GM19438 (cell line): ENCODE measurements at regions not wholly inside any gene's neighbourhood (a gene's known extent, or its start where the extent isn't known, plus 50 kb on each side); places are given as distances from the start of the nearest gene placed in this dataset.
A peak's percentile ranks its signal among the peaks of the same experiment; 100 is the strongest.
"Not testable (repeated sequence)": the region's sequence is repeated elsewhere in the genome, so short reads cannot be mapped to it uniquely, and the experiment has no call there.

ENCODE experiments used
- ATAC-seq: cut with Tn5 transposase; IDR thresholded peaks from one replicate; pipeline ENCODE4 v1.9.1; 2021; ENCODE audit warnings: low read depth; ENCODE audit not compliant: unreplicated experiment

DNA sequence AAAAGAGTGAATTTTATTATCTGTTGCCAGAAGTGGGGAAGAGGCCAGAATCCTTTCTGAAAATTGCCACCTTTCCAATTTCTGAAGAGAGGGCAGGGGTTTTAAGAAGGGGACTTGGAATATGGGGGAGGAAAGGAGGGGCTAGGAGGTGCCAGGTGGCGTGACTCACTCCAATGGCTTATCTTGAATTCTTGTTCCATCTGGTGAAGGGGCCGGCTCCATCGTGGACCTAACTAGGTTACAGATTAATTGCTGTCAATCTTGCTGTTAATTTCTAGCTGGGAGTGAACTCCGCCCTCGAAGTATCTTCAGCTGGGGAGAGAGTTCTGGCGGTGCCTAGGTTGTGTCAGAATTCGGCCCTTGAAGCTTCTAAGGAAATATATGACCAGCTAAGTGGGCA lies 138.7 kb downstream of the YTHDC2 start:
- no peak for ATAC-seq

DNA sequence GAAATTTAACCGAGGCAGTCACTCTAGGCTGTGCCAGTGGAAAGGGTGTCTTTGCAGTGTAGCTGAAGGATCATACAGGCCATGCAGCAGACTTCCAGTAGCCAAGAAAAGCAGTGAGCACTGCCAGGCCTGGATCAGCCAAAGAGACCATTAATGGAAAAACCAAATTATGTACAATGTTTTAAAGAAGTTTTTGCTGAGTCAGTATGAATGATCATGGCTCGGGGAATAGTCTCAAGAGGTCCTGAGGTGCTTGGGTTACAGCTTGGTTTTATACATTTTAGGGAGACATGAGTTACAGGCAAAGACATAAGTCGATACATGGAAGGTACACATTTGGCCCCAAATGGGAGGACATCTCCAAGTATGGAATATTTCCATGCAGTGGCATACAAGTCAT lies 141.3 kb downstream of the YTHDC2 start:
- ATAC-seq: no peak

DNA sequence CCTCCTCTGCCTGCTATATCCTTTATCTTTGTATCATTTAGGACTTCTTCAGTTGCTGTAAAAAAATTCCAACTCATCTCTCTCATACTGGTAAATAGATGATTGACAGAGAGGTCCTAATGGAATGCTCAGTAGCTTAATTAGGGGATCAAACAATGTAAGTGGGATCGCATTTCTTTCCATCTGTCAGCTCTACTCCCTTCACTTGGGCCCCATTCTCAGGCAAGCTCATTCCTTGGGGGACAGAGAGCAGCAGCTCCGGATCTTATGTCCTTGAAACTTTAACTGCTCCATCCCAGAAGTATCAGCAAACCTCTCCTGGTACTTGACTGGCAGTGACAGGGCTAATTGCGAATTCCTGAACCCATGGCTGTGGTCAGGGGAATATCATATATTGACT lies 146.7 kb downstream of the YTHDC2 start:
- no peak for ATAC-seq

DNA sequence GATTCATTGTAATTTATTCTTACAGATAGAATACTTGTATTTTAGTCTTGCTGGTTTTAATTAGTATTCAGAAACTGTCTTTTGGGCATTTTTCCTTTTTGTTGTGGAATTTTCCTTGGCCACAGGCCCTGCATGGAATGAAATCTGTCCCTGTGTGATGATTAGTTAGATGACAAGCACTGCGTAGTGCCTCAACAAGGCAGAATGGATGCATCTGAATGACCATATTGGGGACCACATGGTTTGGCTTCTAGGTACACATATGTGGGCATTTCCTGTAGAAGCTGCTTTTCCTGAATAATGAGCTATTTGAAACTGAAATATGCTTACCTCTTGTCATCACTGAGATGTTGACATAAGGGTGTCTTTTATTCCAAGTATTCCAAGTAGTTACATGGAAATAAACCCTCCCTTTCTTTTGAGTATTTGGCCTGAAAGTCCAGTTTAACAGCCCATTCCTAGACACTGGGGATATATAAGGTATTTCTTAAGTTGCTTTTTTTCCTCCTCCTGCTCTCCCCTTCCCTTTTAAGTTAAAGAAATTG lies 147.3 kb downstream of the YTHDC2 start:
- ATAC-seq: no peak

DNA sequence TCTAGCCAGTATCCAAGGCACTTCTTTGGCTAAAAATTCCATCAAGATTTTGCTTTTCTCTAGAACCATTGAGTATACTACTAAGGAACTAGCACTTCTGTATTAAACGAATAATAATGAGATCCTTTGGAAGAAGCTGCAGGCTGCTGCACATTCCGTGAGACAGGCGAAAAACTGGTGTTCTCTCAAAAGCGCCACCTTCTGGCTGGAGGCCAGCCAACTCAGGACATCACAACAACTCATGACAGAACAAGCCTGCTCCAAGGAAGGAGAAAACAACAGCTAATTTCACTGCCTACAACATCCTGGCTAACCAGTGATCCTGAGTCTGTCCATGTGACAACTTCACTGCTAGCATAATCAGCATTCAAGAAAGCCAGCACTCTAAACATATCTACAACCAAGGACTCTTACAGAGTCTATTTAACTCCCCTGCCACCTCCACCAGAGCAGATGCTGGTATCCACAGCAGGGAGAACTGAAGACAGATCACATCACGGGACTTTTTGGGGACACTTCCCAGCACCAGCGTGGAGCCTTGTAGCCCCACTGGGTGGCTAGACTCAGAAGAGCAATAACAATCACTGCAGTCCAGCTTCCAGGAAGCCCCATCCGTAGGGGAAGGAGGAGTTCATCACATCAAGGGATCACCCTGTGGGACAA lies 150.5 kb downstream of the YTHDC2 start:
- ATAC-seq: peak; percentile 64

DNA sequence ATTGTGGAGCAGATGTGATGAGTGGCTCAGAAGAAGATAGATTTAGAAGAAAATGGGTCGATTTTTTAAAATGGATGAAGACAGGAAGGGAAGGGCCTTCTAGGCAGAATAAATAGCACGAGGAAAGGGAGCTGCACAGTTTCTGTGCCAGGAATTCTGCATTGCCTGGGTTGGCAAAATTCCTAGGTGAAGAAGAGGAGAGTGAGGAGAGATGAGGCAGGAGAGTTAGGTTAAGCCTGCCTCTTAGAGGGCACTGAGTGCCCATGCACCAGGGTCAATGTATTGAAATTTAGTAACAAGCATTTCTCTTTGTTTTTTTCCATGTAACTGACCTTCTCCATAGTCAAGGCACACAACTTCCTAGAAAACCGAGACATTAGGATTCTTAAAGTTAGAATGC lies 159.5 kb downstream of the YTHDC2 start:
- ATAC-seq: no peak

DNA sequence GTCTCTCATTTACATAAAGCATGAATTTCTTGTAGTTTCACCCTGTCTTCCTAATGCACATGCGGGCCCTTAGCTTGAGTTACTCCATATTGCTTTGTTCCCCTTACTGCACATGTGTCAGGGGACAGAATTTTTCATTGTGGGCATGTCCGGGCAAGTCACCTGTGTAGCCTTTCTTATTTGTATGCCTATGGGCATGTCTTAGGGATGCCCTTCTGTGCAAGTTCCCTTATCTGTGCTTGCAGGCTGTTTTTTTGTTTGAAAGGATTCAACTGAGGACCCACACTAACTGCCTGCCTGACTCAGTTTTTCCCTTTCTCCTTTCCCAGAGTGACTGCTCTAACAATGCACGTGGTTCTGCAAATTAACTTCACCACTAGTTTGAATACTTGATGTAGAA lies 161.7 kb downstream of the YTHDC2 start:
- no peak for ATAC-seq

DNA sequence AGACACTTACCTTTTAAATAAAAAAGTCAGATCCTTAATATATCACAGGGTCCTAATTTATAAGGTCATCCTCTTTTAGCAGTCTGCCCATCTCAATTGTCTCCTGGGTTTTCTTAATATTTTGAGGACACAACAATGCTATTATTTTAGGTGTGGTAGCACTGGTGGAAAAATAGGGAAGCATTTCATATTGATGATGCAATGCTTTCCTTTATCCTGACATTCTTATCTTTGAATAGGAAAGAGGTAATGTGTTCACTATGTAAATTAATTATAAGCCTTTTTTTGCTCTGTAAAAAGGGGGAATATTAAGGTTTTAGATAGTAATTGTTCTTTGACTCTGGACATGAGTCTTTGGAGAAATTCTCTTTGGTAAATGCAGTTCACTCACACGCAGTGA lies 164.7 kb downstream of the YTHDC2 start:
- ATAC-seq: no peak

DNA sequence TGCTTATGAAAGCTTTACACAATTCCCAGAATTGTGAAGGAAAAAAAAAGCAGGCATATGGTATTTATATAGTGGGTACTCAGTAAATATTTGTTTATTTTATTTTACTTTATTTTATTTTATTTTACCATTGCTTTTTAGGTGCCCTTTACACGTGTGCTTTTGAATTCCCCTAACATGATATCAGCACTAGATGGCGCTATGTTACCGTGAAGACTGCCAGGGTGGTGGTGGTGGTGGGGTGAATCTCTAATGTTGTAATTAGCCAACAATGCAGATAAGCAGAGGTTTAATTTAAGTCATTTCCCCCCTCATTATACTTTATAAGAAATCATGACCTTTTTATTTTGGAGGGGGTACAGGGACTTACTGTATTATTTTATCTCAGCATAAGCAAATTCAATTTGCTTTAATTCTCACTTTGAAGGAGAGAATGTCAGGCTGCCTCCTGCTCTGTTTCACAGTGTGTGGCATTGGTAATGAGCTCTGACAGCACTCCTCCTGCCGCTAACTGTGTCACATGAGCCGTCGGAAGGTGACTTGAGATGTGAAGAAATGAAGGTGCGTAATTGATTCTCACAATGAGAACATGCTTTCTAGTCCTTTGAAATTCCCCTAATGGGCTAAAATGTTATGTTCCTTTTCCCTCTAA lies 165.6 kb downstream of the YTHDC2 start:
- no peak for ATAC-seq

DNA sequence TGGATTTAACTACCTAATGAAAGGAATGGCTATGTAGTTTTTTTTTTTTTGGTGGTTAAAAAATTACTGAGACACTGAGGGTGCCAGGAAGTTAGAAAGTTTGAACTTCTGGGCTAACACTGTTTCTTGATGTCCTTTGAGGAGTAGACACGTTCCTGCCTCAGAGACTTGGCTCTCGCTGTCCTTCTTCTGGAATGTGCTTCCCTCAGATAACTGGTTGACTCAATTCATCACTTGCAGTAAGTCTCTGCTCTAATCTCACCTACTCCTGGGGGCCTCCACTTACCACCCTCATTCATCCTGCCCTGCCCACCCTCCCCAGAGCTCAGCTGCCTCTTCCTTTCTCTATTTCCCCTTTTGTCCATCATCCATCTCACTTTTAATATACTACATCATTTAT lies 167.0 kb downstream of the YTHDC2 start:
- ATAC-seq: no peak

DNA sequence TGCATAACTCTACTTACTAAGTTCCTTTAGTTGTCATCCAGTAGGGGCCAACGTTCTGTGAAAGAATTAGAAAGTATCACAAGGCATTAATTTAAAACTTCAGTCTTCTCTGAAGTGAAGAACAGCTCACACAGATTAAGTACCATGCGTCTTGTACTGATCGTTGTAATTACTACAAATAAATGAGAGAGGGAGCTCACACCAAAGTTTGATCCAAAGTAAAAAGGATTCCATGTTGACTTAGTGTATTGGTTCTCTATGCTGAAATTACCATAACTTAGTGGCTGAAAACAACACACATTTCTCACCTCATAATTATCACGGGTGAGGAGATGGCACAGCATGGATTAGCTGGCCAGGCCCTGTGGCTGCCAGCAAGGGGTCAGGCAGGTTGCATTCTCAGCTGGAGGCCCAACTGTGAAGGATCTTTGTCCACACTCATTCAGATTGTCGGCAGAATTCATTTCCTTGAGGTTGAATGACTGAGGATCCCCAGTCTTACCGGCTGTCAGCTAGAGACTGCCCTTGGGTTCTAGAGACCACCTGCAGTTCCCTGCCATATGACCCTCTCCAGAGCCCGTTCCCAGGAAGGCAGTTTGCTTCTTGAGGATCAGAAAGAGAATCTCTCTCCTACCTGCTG lies 169.1 kb downstream of the YTHDC2 start:
- ATAC-seq: no peak

DNA sequence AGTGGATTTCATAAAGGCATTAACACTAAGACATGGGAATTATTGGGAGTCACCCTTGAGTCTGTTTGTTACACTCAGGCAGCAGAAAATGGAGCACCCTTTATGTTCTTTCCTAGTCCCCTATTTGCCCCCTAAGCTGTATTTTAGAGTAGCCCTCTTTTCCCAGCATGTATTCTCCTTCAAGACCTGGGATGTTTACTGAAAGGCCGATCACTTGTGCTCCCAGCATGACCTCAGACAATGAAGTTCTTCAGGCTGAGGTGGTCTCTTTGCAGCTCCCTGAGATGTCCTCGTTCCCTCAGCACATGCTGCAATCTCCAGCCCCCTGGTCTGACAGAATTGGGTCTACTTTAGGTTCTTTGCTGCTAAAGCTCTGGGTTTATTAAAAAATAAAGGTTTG lies 169.7 kb downstream of the YTHDC2 start:
- ATAC-seq: no peak

DNA sequence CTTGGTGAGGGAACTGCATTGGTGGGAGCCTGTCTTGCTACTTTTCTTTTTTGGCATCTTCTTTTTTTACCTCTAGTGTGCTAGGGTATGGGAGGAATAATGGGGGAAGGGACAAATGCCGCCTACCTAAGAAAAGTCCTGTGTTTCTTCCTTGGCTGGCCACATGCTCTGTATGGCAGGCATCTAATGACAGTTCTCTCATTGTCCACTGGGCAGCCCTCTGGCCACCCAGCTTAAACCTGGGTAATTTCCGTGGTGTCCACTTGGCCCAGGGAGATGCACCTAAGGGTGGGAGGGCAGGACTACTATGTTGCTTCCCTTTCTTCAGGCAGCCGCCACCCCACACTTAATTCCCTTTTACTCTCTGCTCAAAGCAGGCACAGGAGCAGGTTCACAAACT lies 173.1 kb downstream of the YTHDC2 start:
- no peak for ATAC-seq

DNA sequence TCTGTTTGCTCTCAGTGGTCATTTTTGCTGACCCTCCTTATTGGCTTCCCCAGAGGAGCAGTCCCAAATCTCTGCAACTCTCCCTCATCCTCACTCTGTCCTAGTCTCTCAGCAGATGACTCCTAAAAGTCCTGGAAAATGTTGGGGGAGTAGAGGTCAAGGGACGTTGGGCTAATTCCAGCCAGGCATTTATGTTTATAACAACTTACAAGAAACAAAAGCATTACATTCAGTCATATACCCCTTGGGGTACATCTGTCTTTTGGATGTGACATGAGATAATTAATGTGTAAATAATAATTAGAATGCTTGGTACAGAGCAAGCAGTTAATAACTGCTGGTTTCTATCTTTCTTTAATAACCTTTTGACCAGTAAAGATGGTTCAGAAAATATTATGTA lies 176.2 kb downstream of the YTHDC2 start:
- ATAC-seq: no peak

DNA sequence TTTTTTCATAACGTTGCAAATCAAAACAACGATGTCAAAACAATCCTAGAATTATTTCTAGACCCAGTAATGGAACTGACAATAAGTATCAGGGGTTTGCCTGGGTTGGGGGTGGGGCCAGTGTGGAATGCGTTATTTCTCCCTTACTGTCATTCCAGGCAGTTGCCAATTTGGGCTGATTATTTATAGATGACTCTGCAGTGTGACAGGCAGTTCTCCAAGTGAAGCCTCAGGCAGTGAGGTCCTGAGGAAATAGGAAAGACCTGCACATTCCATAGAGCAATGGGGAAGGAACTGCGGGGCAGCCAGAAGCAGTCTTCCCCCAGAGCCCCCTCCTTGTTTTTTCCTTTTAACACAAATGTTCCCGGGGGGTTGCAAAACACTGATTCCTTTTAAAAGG lies 179.0 kb downstream of the YTHDC2 start:
- ATAC-seq: no peak

DNA sequence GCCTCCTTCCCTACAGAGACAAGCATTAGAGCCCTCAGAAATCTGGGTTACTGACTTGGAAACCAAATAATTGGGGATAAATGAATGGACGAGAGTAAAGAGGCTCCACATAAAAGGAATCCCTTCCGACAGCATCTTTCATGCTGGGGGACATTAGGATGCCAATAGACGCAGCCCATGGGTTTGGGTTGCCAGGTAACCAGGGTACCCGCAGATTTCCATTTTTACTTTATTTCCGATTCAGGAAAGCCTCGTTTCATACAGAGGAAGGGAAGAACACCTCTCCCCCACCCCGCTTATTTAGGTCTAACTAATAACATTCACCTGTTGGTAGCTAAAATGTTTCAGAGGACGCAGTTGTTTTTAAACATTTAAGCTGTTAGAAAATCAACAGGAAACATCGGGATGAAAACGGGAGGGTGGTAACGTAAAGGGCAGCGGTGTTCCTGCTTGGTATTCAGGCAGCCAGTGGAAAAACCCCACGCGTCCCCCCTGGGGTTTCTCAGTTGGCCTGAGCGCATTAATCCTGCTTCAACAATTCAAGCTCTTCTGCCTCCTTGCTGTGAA lies 179.5 kb downstream of the YTHDC2 start:
- ATAC-seq: no peak

DNA sequence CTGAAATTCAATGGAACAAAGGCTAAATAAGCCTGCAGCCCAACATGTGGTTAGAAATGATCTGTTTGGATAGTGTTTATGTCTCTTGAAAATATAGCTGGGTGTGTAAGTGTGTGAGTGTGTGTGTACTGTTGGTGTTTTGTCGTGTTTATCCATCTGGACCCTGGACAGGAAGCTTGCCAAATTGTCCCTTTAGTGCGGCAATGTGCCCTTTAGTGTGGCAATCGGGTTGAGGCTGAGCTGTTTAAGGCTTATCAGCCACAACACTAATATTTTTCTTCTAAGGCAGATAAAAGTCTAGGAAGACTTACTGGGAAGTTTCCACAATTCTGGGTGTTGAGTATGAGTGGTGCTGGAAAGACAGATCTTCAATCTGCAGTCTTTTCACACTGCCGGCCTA lies 180.2 kb downstream of the YTHDC2 start:
- no peak for ATAC-seq

DNA sequence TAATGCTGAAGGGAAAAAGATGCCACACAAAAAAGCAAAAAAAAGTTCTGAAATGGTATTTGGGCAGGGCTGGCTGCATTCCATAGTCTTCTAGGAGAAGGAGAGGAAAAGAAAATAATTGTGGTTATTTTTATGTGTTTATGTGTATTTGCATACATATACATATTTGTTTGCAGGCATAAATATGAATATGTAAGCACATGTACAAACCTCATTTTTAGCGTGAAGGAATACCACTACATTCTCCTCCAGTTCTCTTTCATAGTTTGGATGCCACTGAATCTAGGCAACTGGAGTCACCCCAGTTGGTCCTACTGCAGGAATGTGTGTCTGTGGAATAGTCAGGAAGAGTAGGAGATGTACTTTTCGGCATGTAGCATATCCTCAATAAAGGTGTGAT lies 181.1 kb downstream of the YTHDC2 start:
- no peak for ATAC-seq

DNA sequence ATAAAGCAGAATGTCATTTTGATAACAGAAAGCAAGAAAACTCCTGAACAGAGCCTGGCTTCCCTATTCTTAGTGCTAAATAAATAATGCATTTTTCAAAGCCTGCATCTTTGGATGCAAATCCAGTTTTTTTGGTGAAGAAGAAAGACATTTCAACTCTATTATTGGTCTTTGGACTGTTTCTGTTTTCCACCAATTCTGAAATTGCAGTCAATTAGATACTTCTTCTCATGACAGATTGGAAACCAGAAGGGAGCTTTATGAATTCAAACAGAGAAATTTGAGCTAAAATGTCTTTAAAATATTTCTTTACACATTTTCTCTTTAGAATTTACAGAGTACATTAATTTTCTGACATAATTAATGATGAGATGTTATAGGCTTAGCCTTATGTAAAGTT lies 189.8 kb downstream of the YTHDC2 start:
- no peak for ATAC-seq

DNA sequence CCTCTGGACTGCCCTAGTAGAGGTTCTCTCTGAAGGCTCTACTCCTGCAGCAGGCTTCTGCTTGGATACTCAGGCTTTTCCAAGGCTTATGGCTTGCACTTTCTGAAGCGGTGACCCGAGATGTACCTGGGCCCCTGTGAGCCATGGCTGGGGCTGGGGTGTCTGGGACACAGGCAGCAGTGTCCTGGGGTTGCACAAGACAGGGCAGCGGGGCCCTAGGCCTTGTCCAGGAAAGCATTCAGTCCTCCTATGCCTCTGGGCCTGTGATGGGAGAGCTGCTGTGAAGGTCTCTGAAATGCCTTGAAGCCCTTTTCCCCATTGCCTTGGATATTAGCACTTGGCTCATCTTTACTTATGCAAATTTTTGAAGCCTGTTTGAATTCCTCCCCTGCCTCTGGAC lies 192.2 kb downstream of the YTHDC2 start:
- ATAC-seq: no peak

DNA sequence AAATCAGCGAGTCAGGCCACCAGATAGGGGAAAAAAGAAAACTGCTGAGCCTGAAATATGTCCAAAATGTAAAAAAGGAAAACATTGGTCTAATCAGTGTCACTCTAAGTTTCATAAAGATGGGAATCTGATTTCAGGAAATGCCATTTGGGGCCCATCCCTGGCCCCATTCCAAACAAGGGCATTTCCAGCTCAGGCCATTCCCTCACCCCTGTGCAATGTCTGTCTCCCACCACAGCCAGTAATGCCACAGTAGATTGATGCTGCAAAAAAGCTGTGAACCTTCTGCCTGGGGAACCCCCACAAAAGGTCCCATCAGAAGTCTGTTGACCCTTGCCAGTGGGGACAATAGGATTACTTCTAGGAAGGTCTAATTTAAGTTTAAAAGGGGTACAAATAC lies 199.6 kb downstream of the YTHDC2 start:
- ATAC-seq: no peak

DNA sequence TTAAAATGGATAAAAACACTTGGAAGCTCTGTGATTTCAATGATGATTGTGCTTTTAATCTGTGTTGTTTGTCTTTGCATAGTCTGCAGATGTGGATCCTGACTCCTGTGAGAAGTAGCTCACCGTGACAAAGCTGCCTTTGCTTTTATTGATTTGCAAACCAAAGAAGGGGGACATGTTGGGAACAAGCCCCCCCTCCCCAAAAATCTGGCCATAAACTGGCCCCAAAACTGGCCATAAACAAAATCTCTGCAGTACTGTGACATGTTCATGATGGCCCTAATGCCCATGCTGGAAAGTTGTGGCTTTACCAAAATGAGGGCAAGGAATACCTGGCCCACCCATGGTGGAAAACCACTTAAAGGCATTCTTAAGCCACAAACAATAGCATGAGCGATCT lies 202.4 kb downstream of the YTHDC2 start:
- not testable (repeated sequence) for ATAC-seq
